K562 (cell line): ENCODE measurements at regions not wholly inside any gene's neighbourhood (a gene's known extent, or its start where the extent isn't known, plus 50 kb on each side); places are given as distances from the start of the nearest gene placed in this dataset.

Experiments used
- ATAC-seq: fragments of 200-7000 bp; cut with Tn5 transposase; 3 replicates; pipeline ENCODE4 v1.9.1; 2020; ENCODE audit warnings: moderate library complexity
- BruUV-seq: library from RNA; stranded (reverse); fragments of 400-500 nt; replicated peaks from 2 replicates; lab custom pipeline; 2021; lab: Mats Ljungman, UMichigan
- CTCF ChIA-PET: fragments of 300-600 bp; formaldehyde crosslinking; extraction: SDS; loops from one replicate; lab custom pipeline; 2021; ENCODE audit warnings: low intra/inter-chr PET ratio; lab: Yijun Ruan, JAX
- POLR2A ChIA-PET: fragments of 300-600, 350-650 bp; sonication (Branson Sonifier 250); formaldehyde crosslinking; extraction: SDS; loops from one replicate; lab custom pipeline; 2021; ENCODE audit warnings: antibody characterized with exemption, inconsistent platforms; lab: Yijun Ruan, JAX
- DNase-seq, 4 experiments: peaks; one replicate each; pipeline versions ENCODE4 v3.0.0 to v3.0.0-alpha.2; 2011 to 2018; ENCODE audit warnings: low spot score in 3 of 4, mixed read lengths in 3 of 4; ENCODE audit errors: extremely low read depth in 1 of 4
- FAIRE-seq: peaks from 2 replicates; lab custom pipeline; 2011; peaks lifted over from hg19 to GRCh38; lab: Jason Lieb, UNC
- H2AFZ ChIP-seq: 2 replicates; pipeline ENCODE4 v1.6.0; 2011; ENCODE audit warnings: low read depth, low read length, control low read depth, inconsistent platforms
- H3K27ac ChIP-seq: fragments of 200-600 bp; 3 replicates; pipeline ENCODE4 v1.8.0; 2011; ENCODE audit warnings: low read depth, mild to moderate bottlenecking, control low read depth, inconsistent platforms, low read length, moderate library complexity, mixed read lengths; ENCODE audit errors: extremely low read depth
- H3K27me3 ChIP-seq, 2 experiments: fragments of 300-600 bp in 1 of 2; 2 replicates in 1 of 2; 3 replicates in 1 of 2; pipeline versions ENCODE4 v1.6.0 to v1.8.0; 2011; ENCODE audit warnings: inconsistent platforms in 2 of 2, low read length in 2 of 2, mild to moderate bottlenecking in 1 of 2, mixed read lengths in 1 of 2, moderate library complexity in 1 of 2; ENCODE audit not compliant: control insufficient read depth in 2 of 2, insufficient read depth in 2 of 2
- H3K36me3 ChIP-seq: fragments of 300-600 bp; 3 replicates; pipeline ENCODE4 v1.8.0; 2011; ENCODE audit warnings: mild to moderate bottlenecking, low read length, inconsistent platforms; ENCODE audit not compliant: control insufficient read depth, insufficient read depth
- H3K4me1 ChIP-seq, 2 experiments: fragments of 200-600 bp in 1 of 2; replicated peaks in 1 of 2; 2 replicates in 1 of 2; 3 replicates in 1 of 2; pipeline versions ENCODE4 v1.5.1 to v1.8.0; 2011; ENCODE audit warnings: inconsistent platforms in 2 of 2, low read length in 2 of 2, mild to moderate bottlenecking in 1 of 2, mixed read lengths in 1 of 2, moderate library complexity in 1 of 2; ENCODE audit not compliant: control insufficient read depth in 2 of 2, insufficient read depth in 2 of 2
- H3K4me2 ChIP-seq: 2 replicates; pipeline ENCODE4 v1.6.1; 2011; ENCODE audit warnings: low read length, control low read depth, inconsistent platforms, mixed read lengths; ENCODE audit not compliant: insufficient read depth
- H3K4me3 ChIP-seq: fragments of 200-600 bp; sonication (generic), shearing (Covaris generic); 2 replicates; pipeline ENCODE4 v1.5.1; 2016; ENCODE audit warnings: control low read depth, inconsistent platforms
- H3K79me2 ChIP-seq: fragments of 200-600 bp; 3 replicates; pipeline ENCODE4 v1.8.0; 2011; ENCODE audit warnings: low read length, inconsistent platforms; ENCODE audit not compliant: control insufficient read depth, insufficient read depth
- H3K9ac ChIP-seq, 2 experiments: 2 replicates each; pipeline versions ENCODE4 v1.6.0 to v1.6.1; 2011; ENCODE audit warnings: low read depth in 2 of 2, low read length in 2 of 2, control low read depth in 1 of 2, inconsistent platforms in 1 of 2, mild to moderate bottlenecking in 1 of 2, mixed read lengths in 1 of 2; ENCODE audit not compliant: insufficient read depth in 1 of 2
- H3K9me1 ChIP-seq: one replicate; pipeline ENCODE4 v1.6.0; 2011; ENCODE audit warnings: inconsistent platforms, mild to moderate bottlenecking, low read length, moderate library complexity; ENCODE audit not compliant: control insufficient read depth, insufficient read depth
- H3K9me3 ChIP-seq: replicated peaks from 2 replicates; pipeline ENCODE4 v1.5.1; 2011; ENCODE audit warnings: low read depth, low read length, inconsistent platforms; ENCODE audit not compliant: control insufficient read depth, insufficient read depth
- H4K20me1 ChIP-seq: replicated peaks from 2 replicates; pipeline ENCODE4 v1.6.1; 2011; ENCODE audit warnings: low read length, inconsistent platforms, mixed read lengths; ENCODE audit not compliant: control insufficient read depth, insufficient read depth
- DMBX1 ChIP-seq: fragments of 250-450 bp; sonication (Bioruptor Pico); IDR thresholded peaks from 2 replicates; pipeline ENCODE4 v1.8.0; 2022; ENCODE audit warnings: inconsistent platforms, mild to moderate bottlenecking, moderate library complexity, borderline replicate concordance
- TFE3 ChIP-seq: fragments of 450-650 bp; formaldehyde crosslinking; IDR thresholded peaks from 2 replicates; pipeline ENCODE4 v1.4.0; 2020; ENCODE audit warnings: mild to moderate bottlenecking, mixed read lengths
- UBTF ChIP-seq, 2 experiments: IDR thresholded peaks; 2 replicates each; pipeline ENCODE4 v1.6.1; 2012; ENCODE audit warnings: improper control_type of control experiment in 2 of 2, low read depth in 2 of 2, low read length in 2 of 2, borderline replicate concordance in 1 of 2
- ZNF277 ChIP-seq: fragments of 250-450 bp; sonication (Bioruptor Pico); IDR thresholded peaks from 2 replicates; pipeline ENCODE4 v1.8.0; 2022; ENCODE audit warnings: inconsistent platforms, mild to moderate bottlenecking, moderate library complexity, borderline replicate concordance
- WGBS: fragments of 100-300 bp; shearing (Covaris generic); methylation state at CpG from one replicate; pipeline ENCODE4 v1.1.6; 2016; ENCODE audit warnings: low coverage, mixed read lengths; ENCODE audit not compliant: insufficient coverage; ENCODE audit errors: missing lambda C conversion rate; 5-methylcytosine and 5-hydroxymethylcytosine counted together
- in situ Hi-C: fragments of 300-500 bp; cut with MboI; formaldehyde crosslinking; loops from 4 replicates; pipeline ENCODE4 v1.15.0; 2018; ENCODE audit warnings: inconsistent platforms, mixed read lengths
- intact Hi-C: fragments of 100-400 bp; cut with micrococcal nuclease; formaldehyde crosslinking; loops from 2 replicates; pipeline ENCODE4 v1.14.2; 2022

GRCh38 chr2:225998653-225999052, 599.1 kb downstream of the NYAP2 start:
- no peaks in the 10 kb centered on the region for H3K4me1 ChIP-seq
- no peak for ATAC-seq
- H3K27ac ChIP-seq: no peak overlapping the region
- FAIRE-seq: no peak
- ChIA-PET CTCF (no interaction called here), POLR2A (no interaction called here)
- no peaks in the 10 kb centered on the region for H3K79me2 ChIP-seq
- H3K27me3 ChIP-seq: no peaks in the 10 kb centered on the region
- TF ChIP-seq TFE3 (CRISPR knock-in tag) (no peak), UBTF (IDR thresholded peaks at IDR 0.05; ENCODE audit: borderline replicate concordance in 1 of 2, low read depth in 2 of 2, low read length in 2 of 2) (no peak), ZNF277 (CRISPR knock-in tag) (no peak), DMBX1 (CRISPR knock-in tag) (no peak)
- H3K4me3 ChIP-seq: no peak overlapping the region
- 0% methylated on average over 4 of the region's 4 CpGs for WGBS
- H4K20me1 ChIP-seq: no peaks in the 10 kb centered on the region
- no peak for DNase-seq
- no TSS peak for BruUV-seq
- no peak overlapping the region for H3K9ac ChIP-seq
- intact Hi-C loops: no loop called here
- H2AFZ ChIP-seq: no peak overlapping the region
- H3K9me1 ChIP-seq: no peaks in the 10 kb centered on the region
- in situ Hi-C loops: no loop called here
- H3K4me2 ChIP-seq: no peak overlapping the region
- no peaks in the 10 kb centered on the region for H3K36me3 ChIP-seq
- no peaks in the 10 kb centered on the region for H3K9me3 ChIP-seq
